H1 (cell line): ENCODE measurements at regions not wholly inside any gene's neighbourhood (a gene's known extent, or its start where the extent isn't known, plus 50 kb on each side); places are given as distances from the start of the nearest gene placed in this dataset.

Source experiments
- CBX5 ChIP-seq: fragments of 300-800, 300-1000 bp; sonication (generic); IDR thresholded peaks from 2 replicates; pipeline ENCODE4 v1.7.1; 2016; ENCODE audit warnings: antibody characterized with exemption, low read length, low read depth
- CBX8 ChIP-seq: fragments of 300-800, 300-1000 bp; sonication (generic); IDR thresholded peaks from 2 replicates; pipeline ENCODE4 v1.7.1; 2016; ENCODE audit warnings: low read depth, low read length, borderline replicate concordance
- EP300 ChIP-seq, 2 experiments: IDR thresholded peaks; 1 replicate in 1 of 2; 2 replicates in 1 of 2; pipeline ENCODE4 v1.6.1; 2011 to 2012; ENCODE audit warnings: low read depth in 2 of 2, low read length in 2 of 2, mild to moderate bottlenecking in 2 of 2, borderline replicate concordance in 1 of 2, inconsistent platforms in 1 of 2, moderate library complexity in 1 of 2
- JUND ChIP-seq: IDR thresholded peaks from 2 replicates; pipeline ENCODE4 v1.6.1; 2011; ENCODE audit warnings: mild to moderate bottlenecking, improper control_type of control experiment, low read length
- NANOG ChIP-seq: IDR thresholded peaks from 2 replicates; pipeline ENCODE4 v1.6.1; 2011; ENCODE audit warnings: low read length, low read depth, mild to moderate bottlenecking, inconsistent platforms; ENCODE audit not compliant: insufficient read depth, poor library complexity, severe bottlenecking
- POLR2AphosphoS5 ChIP-seq: IDR thresholded peaks from 2 replicates; pipeline ENCODE4 v1.6.1; 2011; ENCODE audit warnings: low read depth, low read length
- RBBP5 ChIP-seq: IDR thresholded peaks from 2 replicates; pipeline ENCODE4 v1.7.1; 2012; ENCODE audit warnings: low read depth, mild to moderate bottlenecking, inconsistent platforms, low read length, moderate library complexity, borderline replicate concordance
- SIX5 ChIP-seq: IDR thresholded peaks from 2 replicates; pipeline ENCODE4 v1.6.1; 2011; ENCODE audit warnings: mild to moderate bottlenecking, low read depth, low read length
- TBP ChIP-seq: IDR thresholded peaks from 2 replicates; pipeline ENCODE4 v1.6.1; 2011; ENCODE audit warnings: low read depth, low read length, improper control_type of control experiment
- TF ChIP-seq, protein P1 (sequence below): fragments of 300-600 bp; sonication (generic); IDR thresholded peaks from 2 replicates; pipeline ENCODE4 v1.7.1; 2012; ENCODE audit warnings: low read length, moderate library complexity, mild to moderate bottlenecking, inconsistent platforms; ENCODE audit not compliant: insufficient replicate concordance

DNA sequence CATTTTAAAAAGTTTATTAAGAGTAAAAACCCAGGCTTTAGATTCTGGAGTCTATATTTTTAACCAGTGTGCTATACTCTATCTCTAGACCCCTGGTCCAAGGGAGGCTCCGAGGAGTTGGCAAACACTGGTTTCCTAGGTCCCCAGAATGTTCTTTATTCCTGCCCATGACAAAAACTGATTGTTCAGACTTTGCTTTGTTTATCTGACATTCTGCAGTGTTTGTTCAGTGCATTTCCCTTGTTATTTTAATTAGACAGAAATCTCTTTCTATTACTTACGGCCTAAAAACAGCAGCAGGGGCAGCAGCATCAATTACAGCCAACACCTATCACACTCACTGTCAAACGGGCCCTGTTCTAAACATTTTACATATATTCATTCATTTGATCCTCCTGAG lies 2011.6 kb upstream of the WWC1 start (continued):
- TF ChIP-seq, protein P1, sequence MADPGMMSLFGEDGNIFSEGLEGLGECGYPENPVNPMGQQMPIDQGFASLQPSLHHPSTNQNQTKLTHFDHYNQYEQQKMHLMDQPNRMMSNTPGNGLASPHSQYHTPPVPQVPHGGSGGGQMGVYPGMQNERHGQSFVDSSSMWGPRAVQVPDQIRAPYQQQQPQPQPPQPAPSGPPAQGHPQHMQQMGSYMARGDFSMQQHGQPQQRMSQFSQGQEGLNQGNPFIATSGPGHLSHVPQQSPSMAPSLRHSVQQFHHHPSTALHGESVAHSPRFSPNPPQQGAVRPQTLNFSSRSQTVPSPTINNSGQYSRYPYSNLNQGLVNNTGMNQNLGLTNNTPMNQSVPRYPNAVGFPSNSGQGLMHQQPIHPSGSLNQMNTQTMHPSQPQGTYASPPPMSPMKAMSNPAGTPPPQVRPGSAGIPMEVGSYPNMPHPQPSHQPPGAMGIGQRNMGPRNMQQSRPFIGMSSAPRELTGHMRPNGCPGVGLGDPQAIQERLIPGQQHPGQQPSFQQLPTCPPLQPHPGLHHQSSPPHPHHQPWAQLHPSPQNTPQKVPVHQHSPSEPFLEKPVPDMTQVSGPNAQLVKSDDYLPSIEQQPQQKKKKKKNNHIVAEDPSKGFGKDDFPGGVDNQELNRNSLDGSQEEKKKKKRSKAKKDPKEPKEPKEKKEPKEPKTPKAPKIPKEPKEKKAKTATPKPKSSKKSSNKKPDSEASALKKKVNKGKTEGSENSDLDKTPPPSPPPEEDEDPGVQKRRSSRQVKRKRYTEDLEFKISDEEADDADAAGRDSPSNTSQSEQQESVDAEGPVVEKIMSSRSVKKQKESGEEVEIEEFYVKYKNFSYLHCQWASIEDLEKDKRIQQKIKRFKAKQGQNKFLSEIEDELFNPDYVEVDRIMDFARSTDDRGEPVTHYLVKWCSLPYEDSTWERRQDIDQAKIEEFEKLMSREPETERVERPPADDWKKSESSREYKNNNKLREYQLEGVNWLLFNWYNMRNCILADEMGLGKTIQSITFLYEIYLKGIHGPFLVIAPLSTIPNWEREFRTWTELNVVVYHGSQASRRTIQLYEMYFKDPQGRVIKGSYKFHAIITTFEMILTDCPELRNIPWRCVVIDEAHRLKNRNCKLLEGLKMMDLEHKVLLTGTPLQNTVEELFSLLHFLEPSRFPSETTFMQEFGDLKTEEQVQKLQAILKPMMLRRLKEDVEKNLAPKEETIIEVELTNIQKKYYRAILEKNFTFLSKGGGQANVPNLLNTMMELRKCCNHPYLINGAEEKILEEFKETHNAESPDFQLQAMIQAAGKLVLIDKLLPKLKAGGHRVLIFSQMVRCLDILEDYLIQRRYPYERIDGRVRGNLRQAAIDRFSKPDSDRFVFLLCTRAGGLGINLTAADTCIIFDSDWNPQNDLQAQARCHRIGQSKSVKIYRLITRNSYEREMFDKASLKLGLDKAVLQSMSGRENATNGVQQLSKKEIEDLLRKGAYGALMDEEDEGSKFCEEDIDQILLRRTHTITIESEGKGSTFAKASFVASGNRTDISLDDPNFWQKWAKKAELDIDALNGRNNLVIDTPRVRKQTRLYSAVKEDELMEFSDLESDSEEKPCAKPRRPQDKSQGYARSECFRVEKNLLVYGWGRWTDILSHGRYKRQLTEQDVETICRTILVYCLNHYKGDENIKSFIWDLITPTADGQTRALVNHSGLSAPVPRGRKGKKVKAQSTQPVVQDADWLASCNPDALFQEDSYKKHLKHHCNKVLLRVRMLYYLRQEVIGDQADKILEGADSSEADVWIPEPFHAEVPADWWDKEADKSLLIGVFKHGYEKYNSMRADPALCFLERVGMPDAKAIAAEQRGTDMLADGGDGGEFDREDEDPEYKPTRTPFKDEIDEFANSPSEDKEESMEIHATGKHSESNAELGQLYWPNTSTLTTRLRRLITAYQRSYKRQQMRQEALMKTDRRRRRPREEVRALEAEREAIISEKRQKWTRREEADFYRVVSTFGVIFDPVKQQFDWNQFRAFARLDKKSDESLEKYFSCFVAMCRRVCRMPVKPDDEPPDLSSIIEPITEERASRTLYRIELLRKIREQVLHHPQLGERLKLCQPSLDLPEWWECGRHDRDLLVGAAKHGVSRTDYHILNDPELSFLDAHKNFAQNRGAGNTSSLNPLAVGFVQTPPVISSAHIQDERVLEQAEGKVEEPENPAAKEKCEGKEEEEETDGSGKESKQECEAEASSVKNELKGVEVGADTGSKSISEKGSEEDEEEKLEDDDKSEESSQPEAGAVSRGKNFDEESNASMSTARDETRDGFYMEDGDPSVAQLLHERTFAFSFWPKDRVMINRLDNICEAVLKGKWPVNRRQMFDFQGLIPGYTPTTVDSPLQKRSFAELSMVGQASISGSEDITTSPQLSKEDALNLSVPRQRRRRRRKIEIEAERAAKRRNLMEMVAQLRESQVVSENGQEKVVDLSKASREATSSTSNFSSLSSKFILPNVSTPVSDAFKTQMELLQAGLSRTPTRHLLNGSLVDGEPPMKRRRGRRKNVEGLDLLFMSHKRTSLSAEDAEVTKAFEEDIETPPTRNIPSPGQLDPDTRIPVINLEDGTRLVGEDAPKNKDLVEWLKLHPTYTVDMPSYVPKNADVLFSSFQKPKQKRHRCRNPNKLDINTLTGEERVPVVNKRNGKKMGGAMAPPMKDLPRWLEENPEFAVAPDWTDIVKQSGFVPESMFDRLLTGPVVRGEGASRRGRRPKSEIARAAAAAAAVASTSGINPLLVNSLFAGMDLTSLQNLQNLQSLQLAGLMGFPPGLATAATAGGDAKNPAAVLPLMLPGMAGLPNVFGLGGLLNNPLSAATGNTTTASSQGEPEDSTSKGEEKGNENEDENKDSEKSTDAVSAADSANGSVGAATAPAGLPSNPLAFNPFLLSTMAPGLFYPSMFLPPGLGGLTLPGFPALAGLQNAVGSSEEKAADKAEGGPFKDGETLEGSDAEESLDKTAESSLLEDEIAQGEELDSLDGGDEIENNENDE: no peak
- TF ChIP-seq CBX5: no peak
- TF ChIP-seq JUND: no peak
- no peak for TF ChIP-seq CBX8
- TF ChIP-seq NANOG: no peak
- TF ChIP-seq EP300 (IDR thresholded peaks at IDR 0.05; ENCODE audit: borderline replicate concordance in 1 of 2, low read depth in 2 of 2, low read length in 2 of 2): no peak
- TF ChIP-seq POLR2AphosphoS5: no peak
- no peak for TF ChIP-seq TBP
- no peak for TF ChIP-seq SIX5
- TF ChIP-seq RBBP5: no peak
